ENCODE measurements at regions not wholly inside any gene's neighbourhood (a gene's known extent, or its start where the extent isn't known, plus 50 kb on each side); places are given as distances from the start of the nearest gene placed in this dataset.
"Not testable (repeated sequence)": the region's sequence is repeated elsewhere in the genome, so short reads cannot be mapped to it uniquely, and the experiment has no call there.

- in situ Hi-C loops (cut with MboI; ENCODE audit: low pct_unique_long_range_greater_than_20kb, low sequenced_read_pairs, unreplicated experiment): no loop called here
- no peak for TF ChIP-seq CTCF (IDR thresholded peaks at IDR 0.05; ENCODE audit: extremely low read depth, insufficient read depth, missing control alignments)
- DNase-seq (ENCODE audit: low spot score): no peak
These were observed 167.1 kb upstream of the KYNU start for GRCh38 chr2:142710336-142710735.

- DNase-seq (ENCODE audit: low spot score): no peak
- TF ChIP-seq CTCF (IDR thresholded peaks at IDR 0.05; ENCODE audit: extremely low read depth, insufficient read depth, missing control alignments): no peak
- in situ Hi-C loops (cut with MboI; ENCODE audit: low pct_unique_long_range_greater_than_20kb, low sequenced_read_pairs, unreplicated experiment): no loop called here
These were observed 170.1 kb upstream of the KYNU start for GRCh38 chr2:142707318-142707717.

- DNase-seq (ENCODE audit: low spot score); in situ Hi-C loops (cut with MboI; ENCODE audit: low pct_unique_long_range_greater_than_20kb, low sequenced_read_pairs, unreplicated experiment): not testable (repeated sequence)
These were observed 175.1 kb upstream of the KYNU start for GRCh38 chr2:142702397-142702796.

GRCh38 chr2:142695350-142696257 is 181.9 kb upstream of the KYNU start:
- in situ Hi-C loops (cut with MboI; ENCODE audit: low pct_unique_long_range_greater_than_20kb, low sequenced_read_pairs, unreplicated experiment): loop anchor here (25.0 kb wide), 1 partner anchor 292 kb away; no protein-coding TSS in a partner anchor
- DNase-seq (ENCODE audit: low spot score): not testable (repeated sequence)

GRCh38 chr2:142694282-142694681 is 183.2 kb upstream of the KYNU start:
- in situ Hi-C loops (cut with MboI; ENCODE audit: low pct_unique_long_range_greater_than_20kb, low sequenced_read_pairs, unreplicated experiment): loop anchor here (25.0 kb wide), 1 partner anchor 293 kb away; no protein-coding TSS in a partner anchor
- no peak for TF ChIP-seq CTCF (IDR thresholded peaks at IDR 0.05; ENCODE audit: extremely low read depth, insufficient read depth, missing control alignments)
- no peak for DNase-seq (ENCODE audit: low spot score)

GRCh38 chr2:142693171-142693950 is 184.1 kb upstream of the KYNU start:
- TF ChIP-seq CTCF (IDR thresholded peaks at IDR 0.05; ENCODE audit: extremely low read depth, insufficient read depth, missing control alignments): no peak
- in situ Hi-C loops (cut with MboI; ENCODE audit: low pct_unique_long_range_greater_than_20kb, low sequenced_read_pairs, unreplicated experiment): loop anchor here (25.0 kb wide), 1 partner anchor 294 kb away; no protein-coding TSS in a partner anchor
- no peak for DNase-seq (ENCODE audit: low spot score)

- in situ Hi-C loops (cut with MboI; ENCODE audit: low pct_unique_long_range_greater_than_20kb, low sequenced_read_pairs, unreplicated experiment): loop anchor here (25.0 kb wide), 1 partner anchor 298 kb away; no protein-coding TSS in a partner anchor
- TF ChIP-seq CTCF (IDR thresholded peaks at IDR 0.05; ENCODE audit: extremely low read depth, insufficient read depth, missing control alignments): no peak
- no peak for DNase-seq (ENCODE audit: low spot score)
These were observed 188.4 kb upstream of the KYNU start for GRCh38 chr2:142688856-142689605.
